Adrenal gland (tissue), 5 donors: ENCODE measurements at regions not wholly inside any gene's neighbourhood (a gene's known extent, or its start where the extent isn't known, plus 50 kb on each side); places are given as distances from the start of the nearest gene placed in this dataset.

Source experiments
- CTCF ChIP-seq, 6 experiments: fragments of 450-650 bp in 4 of 6; fragments of 200-600 bp in 2 of 6; sonication (generic) in 1 of 6; IDR thresholded peaks; 1 replicate in 5 of 6; 2 replicates in 1 of 6; pipeline versions ENCODE4 v1.5.1 to v1.8.0; 2016 to 2021; ENCODE audit warnings: antibody characterized with exemption in 6 of 6, mild to moderate bottlenecking in 2 of 6, moderate library complexity in 1 of 6
- POLR2A ChIP-seq, 2 donors: fragments of 450-650 bp; IDR thresholded peaks; one replicate each; pipeline ENCODE4 v1.6.1; 2017; ENCODE audit warnings: antibody characterized with exemption in 2 of 2, mild to moderate bottlenecking in 2 of 2, moderate library complexity in 1 of 2
- donor health status: DM: no; HTN: no; CAD: no.

GRCh38 chr1:56416495-56416894 lies 162.9 kb downstream of the PLPP3 start:
- TF ChIP-seq CTCF (IDR thresholded peaks at IDR 0.05) (peak in 1 of 6 experiments; percentile 15), POLR2A (IDR thresholded peaks at IDR 0.05) (no peak)
